ENCODE measurements at regions not wholly inside any gene's neighbourhood (a gene's known extent, or its start where the extent isn't known, plus 50 kb on each side); places are given as distances from the start of the nearest gene placed in this dataset.

GRCh38 chr15:94546808-94547207 lies 315.4 kb downstream of the MCTP2 start:
- TF ChIP-seq, protein P1, sequence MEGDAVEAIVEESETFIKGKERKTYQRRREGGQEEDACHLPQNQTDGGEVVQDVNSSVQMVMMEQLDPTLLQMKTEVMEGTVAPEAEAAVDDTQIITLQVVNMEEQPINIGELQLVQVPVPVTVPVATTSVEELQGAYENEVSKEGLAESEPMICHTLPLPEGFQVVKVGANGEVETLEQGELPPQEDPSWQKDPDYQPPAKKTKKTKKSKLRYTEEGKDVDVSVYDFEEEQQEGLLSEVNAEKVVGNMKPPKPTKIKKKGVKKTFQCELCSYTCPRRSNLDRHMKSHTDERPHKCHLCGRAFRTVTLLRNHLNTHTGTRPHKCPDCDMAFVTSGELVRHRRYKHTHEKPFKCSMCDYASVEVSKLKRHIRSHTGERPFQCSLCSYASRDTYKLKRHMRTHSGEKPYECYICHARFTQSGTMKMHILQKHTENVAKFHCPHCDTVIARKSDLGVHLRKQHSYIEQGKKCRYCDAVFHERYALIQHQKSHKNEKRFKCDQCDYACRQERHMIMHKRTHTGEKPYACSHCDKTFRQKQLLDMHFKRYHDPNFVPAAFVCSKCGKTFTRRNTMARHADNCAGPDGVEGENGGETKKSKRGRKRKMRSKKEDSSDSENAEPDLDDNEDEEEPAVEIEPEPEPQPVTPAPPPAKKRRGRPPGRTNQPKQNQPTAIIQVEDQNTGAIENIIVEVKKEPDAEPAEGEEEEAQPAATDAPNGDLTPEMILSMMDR (IDR thresholded peaks at IDR 0.05): no peak
- TF ChIP-seq, protein P2, sequence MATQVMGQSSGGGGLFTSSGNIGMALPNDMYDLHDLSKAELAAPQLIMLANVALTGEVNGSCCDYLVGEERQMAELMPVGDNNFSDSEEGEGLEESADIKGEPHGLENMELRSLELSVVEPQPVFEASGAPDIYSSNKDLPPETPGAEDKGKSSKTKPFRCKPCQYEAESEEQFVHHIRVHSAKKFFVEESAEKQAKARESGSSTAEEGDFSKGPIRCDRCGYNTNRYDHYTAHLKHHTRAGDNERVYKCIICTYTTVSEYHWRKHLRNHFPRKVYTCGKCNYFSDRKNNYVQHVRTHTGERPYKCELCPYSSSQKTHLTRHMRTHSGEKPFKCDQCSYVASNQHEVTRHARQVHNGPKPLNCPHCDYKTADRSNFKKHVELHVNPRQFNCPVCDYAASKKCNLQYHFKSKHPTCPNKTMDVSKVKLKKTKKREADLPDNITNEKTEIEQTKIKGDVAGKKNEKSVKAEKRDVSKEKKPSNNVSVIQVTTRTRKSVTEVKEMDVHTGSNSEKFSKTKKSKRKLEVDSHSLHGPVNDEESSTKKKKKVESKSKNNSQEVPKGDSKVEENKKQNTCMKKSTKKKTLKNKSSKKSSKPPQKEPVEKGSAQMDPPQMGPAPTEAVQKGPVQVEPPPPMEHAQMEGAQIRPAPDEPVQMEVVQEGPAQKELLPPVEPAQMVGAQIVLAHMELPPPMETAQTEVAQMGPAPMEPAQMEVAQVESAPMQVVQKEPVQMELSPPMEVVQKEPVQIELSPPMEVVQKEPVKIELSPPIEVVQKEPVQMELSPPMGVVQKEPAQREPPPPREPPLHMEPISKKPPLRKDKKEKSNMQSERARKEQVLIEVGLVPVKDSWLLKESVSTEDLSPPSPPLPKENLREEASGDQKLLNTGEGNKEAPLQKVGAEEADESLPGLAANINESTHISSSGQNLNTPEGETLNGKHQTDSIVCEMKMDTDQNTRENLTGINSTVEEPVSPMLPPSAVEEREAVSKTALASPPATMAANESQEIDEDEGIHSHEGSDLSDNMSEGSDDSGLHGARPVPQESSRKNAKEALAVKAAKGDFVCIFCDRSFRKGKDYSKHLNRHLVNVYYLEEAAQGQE (IDR thresholded peaks at IDR 0.05; ENCODE audit: low read depth, low read length): no peak
- TF ChIP-seq GATA2 (CRISPR knock-in tag; IDR thresholded peaks at IDR 0.05): no peak
